ENCODE measurements at regions not wholly inside any gene's neighbourhood (a gene's known extent, or its start where the extent isn't known, plus 50 kb on each side); places are given as distances from the start of the nearest gene placed in this dataset.
"Not testable (repeated sequence)": the region's sequence is repeated elsewhere in the genome, so short reads cannot be mapped to it uniquely, and the experiment has no call there.

GRCh38 chr6:135604035-135604860 lies 106.7 kb upstream of the AHI1 start:
- H3K27ac ChIP-seq, result no peak overlapping the region
- TF ChIP-seq CTCF (IDR thresholded peaks at IDR 0.05), result no peak
- TF ChIP-seq ZFX (IDR thresholded peaks at IDR 0.05; ENCODE audit: borderline replicate concordance), result no peak

- TF ChIP-seq CTCF (IDR thresholded peaks at IDR 0.05) (no peak), ZFX (IDR thresholded peaks at IDR 0.05; ENCODE audit: borderline replicate concordance) (no peak)
- no peak overlapping the region for H3K27ac ChIP-seq
These were observed 107.8 kb upstream of the AHI1 start for GRCh38 chr6:135605278-135605790.

- TF ChIP-seq CTCF (IDR thresholded peaks at IDR 0.05), result no peak
- no peak for TF ChIP-seq ZFX (IDR thresholded peaks at IDR 0.05; ENCODE audit: borderline replicate concordance)
- no peak overlapping the region for H3K27ac ChIP-seq
These were observed 108.9 kb upstream of the AHI1 start for GRCh38 chr6:135606392-135606791.

GRCh38 chr6:135608031-135608430 lies 110.5 kb upstream of the AHI1 start:
- TF ChIP-seq ZFX (IDR thresholded peaks at IDR 0.05; ENCODE audit: borderline replicate concordance), result no peak
- no peak for TF ChIP-seq CTCF (IDR thresholded peaks at IDR 0.05)
- no peak overlapping the region for H3K27ac ChIP-seq

- not testable (repeated sequence) for H3K27ac ChIP-seq
These were observed 112.7 kb upstream of the AHI1 start for GRCh38 chr6:135610192-135610591.

- no peak overlapping the region for H3K27ac ChIP-seq
- TF ChIP-seq ZFX (IDR thresholded peaks at IDR 0.05; ENCODE audit: borderline replicate concordance) (no peak), CTCF (IDR thresholded peaks at IDR 0.05) (no peak)
These were observed 119.1 kb upstream of the AHI1 start for GRCh38 chr6:135616655-135617054.

- no peak for TF ChIP-seq CTCF (IDR thresholded peaks at IDR 0.05)
- no peak for TF ChIP-seq ZFX (IDR thresholded peaks at IDR 0.05; ENCODE audit: borderline replicate concordance)
- no peak overlapping the region for H3K27ac ChIP-seq
These were observed 119.7 kb upstream of the AHI1 start for GRCh38 chr6:135617222-135617621.

All from 22Rv1 (cell line).